WTC11 (cell line): ENCODE measurements at regions not wholly inside any gene's neighbourhood (a gene's known extent, or its start where the extent isn't known, plus 50 kb on each side); places are given as distances from the start of the nearest gene placed in this dataset.

ENCODE experiments used
- ARID4B ChIP-seq: sonication (generic); formaldehyde crosslinking; IDR thresholded peaks from 2 replicates; pipeline ENCODE4 v1.8.0; 2023; ENCODE audit warnings: missing genetic modification reagents, mild to moderate bottlenecking, borderline replicate concordance
- CREB1 ChIP-seq: sonication (generic); formaldehyde crosslinking; IDR thresholded peaks from 2 replicates; pipeline ENCODE4 v1.8.0; 2023; ENCODE audit warnings: mild to moderate bottlenecking, missing genetic modification reagents
- CTCF ChIP-seq: fragments of 200-600 bp; IDR thresholded peaks from 2 replicates; pipeline ENCODE4 v1.8.0; 2022; ENCODE audit warnings: antibody characterized with exemption
- MAX ChIP-seq: sonication (generic); formaldehyde crosslinking; IDR thresholded peaks from 2 replicates; pipeline ENCODE4 v1.8.0; 2022; ENCODE audit warnings: mild to moderate bottlenecking, missing genetic modification reagents
- PRDM15 ChIP-seq: sonication (generic); formaldehyde crosslinking; IDR thresholded peaks from 2 replicates; pipeline ENCODE4 v1.8.0; 2022; ENCODE audit warnings: missing genetic modification reagents
- STAT6 ChIP-seq: sonication (generic); formaldehyde crosslinking; conservative IDR thresholded peaks from 2 replicates; pipeline ENCODE4 v1.8.1; 2023; ENCODE audit warnings: mild to moderate bottlenecking, low read depth, missing genetic modification reagents, moderate library complexity
- USF1 ChIP-seq: sonication (generic); formaldehyde crosslinking; IDR thresholded peaks from 2 replicates; pipeline ENCODE4 v1.8.0; 2022; ENCODE audit warnings: mild to moderate bottlenecking, missing genetic modification reagents
- ZNF232 ChIP-seq: sonication (generic); formaldehyde crosslinking; IDR thresholded peaks from 2 replicates; pipeline ENCODE4 v1.8.0; 2022; ENCODE audit warnings: mild to moderate bottlenecking, missing genetic modification reagents

GRCh38 chr16:6308176-6308575 lies 1024.5 kb upstream of the RBFOX1 start:
- TF ChIP-seq CTCF (no peak), CREB1 (no peak), PRDM15 (CRISPR knock-in tag) (no peak), ARID4B (no peak), ZNF232 (CRISPR knock-in tag) (no peak), MAX (CRISPR knock-in tag) (no peak), USF1 (CRISPR knock-in tag) (no peak), STAT6 (CRISPR knock-in tag) (no peak)
